Keratinocyte (primary cell): ENCODE measurements at regions not wholly inside any gene's neighbourhood (a gene's known extent, or its start where the extent isn't known, plus 50 kb on each side); places are given as distances from the start of the nearest gene placed in this dataset.

Experiments used
- DNase-seq: peaks from one replicate; pipeline ENCODE4 v3.0.0-alpha.2; 2011; ENCODE audit warnings: low read depth, missing footprints, low spot score
- FAIRE-seq: peaks from 2 replicates; lab custom pipeline; 2011; peaks lifted over from hg19 to GRCh38; lab: Jason Lieb, UNC
- H2AFZ ChIP-seq: 2 replicates; pipeline ENCODE4 v1.6.0; 2012; ENCODE audit warnings: low read length, control low read depth, inconsistent platforms; ENCODE audit not compliant: control insufficient read depth
- H3K27ac ChIP-seq: 2 replicates; pipeline ENCODE4 v1.5.1; 2011; ENCODE audit warnings: low read length; ENCODE audit not compliant: control insufficient read depth, insufficient read depth
- H3K27me3 ChIP-seq: 3 replicates; pipeline ENCODE4 v1.6.0; 2011; ENCODE audit warnings: low read length; ENCODE audit not compliant: control insufficient read depth, insufficient read depth; ENCODE audit errors: extremely low read depth
- H3K36me3 ChIP-seq, 2 experiments: 2 replicates in 1 of 2; 3 replicates in 1 of 2; pipeline ENCODE4 v1.5.1; 2011; ENCODE audit warnings: low read length in 2 of 2, mild to moderate bottlenecking in 1 of 2; ENCODE audit not compliant: control insufficient read depth in 2 of 2, insufficient read depth in 2 of 2; ENCODE audit errors: extremely low read depth in 1 of 2
- H3K4me1 ChIP-seq: 3 replicates; pipeline ENCODE4 v1.5.1; 2011; ENCODE audit warnings: low read length; ENCODE audit not compliant: control insufficient read depth, insufficient read depth; ENCODE audit errors: extremely low read depth
- H3K4me2 ChIP-seq: 3 replicates; pipeline ENCODE4 v1.6.0; 2011; ENCODE audit warnings: low read depth, low read length; ENCODE audit not compliant: control insufficient read depth, insufficient read depth; ENCODE audit errors: extremely low read depth
- H3K4me3 ChIP-seq, 3 experiments: fragments of 200-600 bp in 1 of 3; sonication (generic) in 1 of 3; 2 replicates in 2 of 3; 3 replicates in 1 of 3; pipeline ENCODE4 v1.5.1; 2011 to 2016; ENCODE audit warnings: low read length in 3 of 3, mild to moderate bottlenecking in 3 of 3, control low read depth in 2 of 3, inconsistent platforms in 1 of 3, low read depth in 1 of 3, mixed read lengths in 1 of 3, mixed run types in 1 of 3, moderate library complexity in 1 of 3; ENCODE audit not compliant: control insufficient read depth in 2 of 3, insufficient read depth in 2 of 3; ENCODE audit errors: extremely low read depth in 1 of 3
- H3K79me2 ChIP-seq: 2 replicates; pipeline ENCODE4 v1.6.0; 2012; ENCODE audit warnings: low read length; ENCODE audit not compliant: control insufficient read depth, insufficient read depth
- H3K9ac ChIP-seq: 3 replicates; pipeline ENCODE4 v1.6.0; 2011; ENCODE audit warnings: low read length; ENCODE audit not compliant: control insufficient read depth, insufficient read depth; ENCODE audit errors: extremely low read depth
- H3K9me1 ChIP-seq: 3 replicates; pipeline ENCODE4 v1.6.0; 2011; ENCODE audit warnings: low read length; ENCODE audit not compliant: control insufficient read depth, insufficient read depth; ENCODE audit errors: extremely low read depth
- H3K9me3 ChIP-seq: 2 replicates; pipeline ENCODE4 v1.5.1; 2012; ENCODE audit warnings: low read depth, low read length; ENCODE audit not compliant: control insufficient read depth
- H4K20me1 ChIP-seq: 3 replicates; pipeline ENCODE4 v1.6.0; 2011; ENCODE audit warnings: low read length; ENCODE audit not compliant: control insufficient read depth, insufficient read depth; ENCODE audit errors: extremely low read depth
- CTCF ChIP-seq, 3 experiments: IDR thresholded peaks in 1 of 3; conservative IDR thresholded peaks in 1 of 3; optimal IDR thresholded peaks in 1 of 3; 2 replicates in 2 of 3; 3 replicates in 1 of 3; pipeline versions ENCODE3 to v1.5.1; 2011; ENCODE audit warnings: low read length in 3 of 3, mild to moderate bottlenecking in 3 of 3, moderate library complexity in 2 of 3, control low read depth in 1 of 3, inconsistent platforms in 1 of 3; ENCODE audit not compliant: insufficient read depth in 2 of 3; ENCODE audit errors: extremely low read depth in 1 of 3
- EZH2 ChIP-seq: IDR thresholded peaks from one replicate; pipeline ENCODE4 v1.6.1; 2012; ENCODE audit warnings: inconsistent platforms, mild to moderate bottlenecking, low read length, moderate library complexity
- dilution Hi-C: fragments of 300-500 bp; cut with MboI; formaldehyde crosslinking; loops from one replicate; pipeline ENCODE4 v1.7.0; 2020; ENCODE audit warnings: low sequenced_read_pairs; ENCODE audit not compliant: extremely low pct_ligation_motif_present

- H3K9me1 ChIP-seq, result no peaks in the 10 kb centered on the region
- peak overlapping the region; percentile 76 for H3K27ac ChIP-seq
- peak overlapping the region; percentile 3 for H3K4me2 ChIP-seq
- TF ChIP-seq CTCF (optimal IDR thresholded peaks at IDR 0.05 in 1 of 3, IDR thresholded peaks at IDR 0.05 in 1 of 3, conservative IDR thresholded peaks at IDR 0.05 in 1 of 3; ENCODE audit: extremely low read depth in 1 of 3, insufficient read depth in 2 of 3, low read length in 3 of 3) (no peak), EZH2 (no peak)
- H3K36me3 ChIP-seq, result no peaks in the 10 kb centered on the region
- H3K27me3 ChIP-seq, result no peaks in the 10 kb centered on the region
- peak overlapping the region; percentile 41 for H2AFZ ChIP-seq
- no peak overlapping the region for H3K4me3 ChIP-seq
- H3K9ac ChIP-seq, result peak overlapping the region; percentile 30
- DNase-seq (no peak), FAIRE-seq (no peak)
- H4K20me1 ChIP-seq, result no peaks in the 10 kb centered on the region
- dilution Hi-C loops, result no loop called here
- no peaks in the 10 kb centered on the region for H3K9me3 ChIP-seq
- no peaks in the 10 kb centered on the region for H3K79me2 ChIP-seq
- H3K4me1 ChIP-seq, result peaks cover 9% of the 10 kb centered on the region
Measured at GRCh38 chr18:73235921-73236320, 368.1 kb upstream of the NETO1 start.

DNA sequence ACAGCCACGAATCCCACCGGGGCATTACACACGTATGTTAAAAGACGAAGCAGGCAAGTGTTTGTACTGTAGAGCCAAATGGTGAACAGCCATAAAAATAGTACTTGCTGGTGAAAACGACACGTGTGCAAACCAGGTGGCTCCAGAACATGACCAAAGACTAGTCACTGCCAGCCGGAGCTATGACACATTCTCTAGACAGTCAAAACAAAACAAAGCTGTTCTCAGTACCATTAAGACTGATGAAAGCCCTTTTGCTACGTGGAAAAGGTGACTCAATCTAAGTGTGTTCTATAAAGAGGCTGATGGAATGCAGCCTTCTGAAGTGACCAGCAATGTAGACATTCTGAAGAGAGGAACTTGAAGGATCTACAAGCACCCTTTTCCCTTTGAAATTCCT, 367.7 kb upstream of the NETO1 start:
- no peaks in the 10 kb centered on the region for H3K27me3 ChIP-seq
- peaks cover 9% of the 10 kb centered on the region for H3K4me1 ChIP-seq
- no peak overlapping the region for H3K4me3 ChIP-seq
- FAIRE-seq (peak; percentile 87), DNase-seq (peak; percentile 25)
- H3K4me2 ChIP-seq, result peak overlapping the region; percentile 3
- no peaks in the 10 kb centered on the region for H4K20me1 ChIP-seq
- peak overlapping the region; percentile 65 for H2AFZ ChIP-seq
- peak overlapping the region; percentile 76 for H3K27ac ChIP-seq
- H3K36me3 ChIP-seq, result no peaks in the 10 kb centered on the region
- dilution Hi-C loops, result no loop called here
- TF ChIP-seq EZH2, result no peak
- no peak for TF ChIP-seq CTCF (optimal IDR thresholded peaks at IDR 0.05 in 1 of 3, IDR thresholded peaks at IDR 0.05 in 1 of 3, conservative IDR thresholded peaks at IDR 0.05 in 1 of 3; ENCODE audit: extremely low read depth in 1 of 3, insufficient read depth in 2 of 3, low read length in 3 of 3)
- H3K9me3 ChIP-seq, result no peaks in the 10 kb centered on the region
- no peak overlapping the region for H3K9ac ChIP-seq
- no peaks in the 10 kb centered on the region for H3K79me2 ChIP-seq
- no peaks in the 10 kb centered on the region for H3K9me1 ChIP-seq
